Fibroblast of villous mesenchyme (primary cell): ENCODE measurements at regions not wholly inside any gene's neighbourhood (a gene's known extent, or its start where the extent isn't known, plus 50 kb on each side); places are given as distances from the start of the nearest gene placed in this dataset.

Source experiments
- DNase-seq: peaks from one replicate; pipeline ENCODE4 v3.0.0-alpha.2; 2010; ENCODE audit warnings: low read depth
- H3K4me3 ChIP-seq: 2 replicates; pipeline ENCODE4 v1.5.1; 2011; ENCODE audit warnings: low read depth, mild to moderate bottlenecking, low read length
- TF ChIP-seq, protein P1 (sequence below): IDR thresholded peaks from 2 replicates; pipeline ENCODE4 v1.5.1; 2012; ENCODE audit warnings: low read depth, mild to moderate bottlenecking, low read length; ENCODE audit not compliant: insufficient read depth

DNA sequence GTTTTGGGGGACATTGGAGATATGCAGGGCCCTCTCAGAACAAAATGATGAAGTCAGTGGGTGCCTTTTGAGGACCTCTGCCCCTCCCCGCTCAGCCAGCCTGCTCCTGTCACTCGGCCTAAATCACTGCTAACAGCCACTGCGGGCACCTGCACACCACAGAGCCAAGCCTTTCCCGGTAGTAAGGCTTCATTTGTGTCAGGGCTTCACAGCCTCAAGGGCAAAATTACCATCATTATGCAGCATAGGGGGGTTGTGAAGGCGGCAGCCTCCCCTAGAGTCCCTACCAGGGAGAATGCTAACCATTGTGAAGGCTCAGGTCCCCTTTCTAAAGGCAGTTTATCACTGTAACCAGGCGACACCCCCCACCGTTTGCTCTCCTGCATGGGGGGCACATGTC is 519.8 kb upstream of the MYT1L start:
- no peak for DNase-seq
- TF ChIP-seq, protein P1, sequence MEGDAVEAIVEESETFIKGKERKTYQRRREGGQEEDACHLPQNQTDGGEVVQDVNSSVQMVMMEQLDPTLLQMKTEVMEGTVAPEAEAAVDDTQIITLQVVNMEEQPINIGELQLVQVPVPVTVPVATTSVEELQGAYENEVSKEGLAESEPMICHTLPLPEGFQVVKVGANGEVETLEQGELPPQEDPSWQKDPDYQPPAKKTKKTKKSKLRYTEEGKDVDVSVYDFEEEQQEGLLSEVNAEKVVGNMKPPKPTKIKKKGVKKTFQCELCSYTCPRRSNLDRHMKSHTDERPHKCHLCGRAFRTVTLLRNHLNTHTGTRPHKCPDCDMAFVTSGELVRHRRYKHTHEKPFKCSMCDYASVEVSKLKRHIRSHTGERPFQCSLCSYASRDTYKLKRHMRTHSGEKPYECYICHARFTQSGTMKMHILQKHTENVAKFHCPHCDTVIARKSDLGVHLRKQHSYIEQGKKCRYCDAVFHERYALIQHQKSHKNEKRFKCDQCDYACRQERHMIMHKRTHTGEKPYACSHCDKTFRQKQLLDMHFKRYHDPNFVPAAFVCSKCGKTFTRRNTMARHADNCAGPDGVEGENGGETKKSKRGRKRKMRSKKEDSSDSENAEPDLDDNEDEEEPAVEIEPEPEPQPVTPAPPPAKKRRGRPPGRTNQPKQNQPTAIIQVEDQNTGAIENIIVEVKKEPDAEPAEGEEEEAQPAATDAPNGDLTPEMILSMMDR = no peak
- no peak overlapping the region for H3K4me3 ChIP-seq

DNA sequence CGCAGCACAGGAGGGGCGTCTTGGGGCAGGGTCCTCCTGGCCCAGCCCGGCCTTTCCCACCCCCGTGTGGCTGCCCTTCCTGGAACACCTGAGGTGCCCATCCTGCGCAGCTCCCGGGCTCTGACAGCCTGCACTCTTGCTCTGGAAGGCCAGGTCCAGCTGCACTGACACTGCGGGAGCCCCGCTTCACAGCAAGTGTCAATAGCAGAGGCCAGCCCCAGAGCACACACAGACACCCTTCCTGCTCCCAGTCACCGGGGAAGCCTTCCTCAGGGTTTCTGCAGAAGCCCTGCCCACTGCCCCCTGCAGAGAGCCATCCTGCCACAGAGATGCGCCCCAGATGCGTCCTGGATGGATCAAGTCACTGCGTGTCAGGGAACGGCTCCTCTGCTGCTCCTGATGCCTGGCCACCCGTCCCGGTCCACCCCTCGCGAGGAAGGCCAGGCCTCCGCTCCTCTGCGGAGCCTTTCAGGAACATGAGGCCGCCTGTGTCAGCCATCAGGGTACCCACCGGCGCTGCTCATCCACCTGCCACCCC is 519.2 kb upstream of the MYT1L start:
- no peak overlapping the region for H3K4me3 ChIP-seq
- TF ChIP-seq, protein P1 = no peak
- no peak for DNase-seq

DNA sequence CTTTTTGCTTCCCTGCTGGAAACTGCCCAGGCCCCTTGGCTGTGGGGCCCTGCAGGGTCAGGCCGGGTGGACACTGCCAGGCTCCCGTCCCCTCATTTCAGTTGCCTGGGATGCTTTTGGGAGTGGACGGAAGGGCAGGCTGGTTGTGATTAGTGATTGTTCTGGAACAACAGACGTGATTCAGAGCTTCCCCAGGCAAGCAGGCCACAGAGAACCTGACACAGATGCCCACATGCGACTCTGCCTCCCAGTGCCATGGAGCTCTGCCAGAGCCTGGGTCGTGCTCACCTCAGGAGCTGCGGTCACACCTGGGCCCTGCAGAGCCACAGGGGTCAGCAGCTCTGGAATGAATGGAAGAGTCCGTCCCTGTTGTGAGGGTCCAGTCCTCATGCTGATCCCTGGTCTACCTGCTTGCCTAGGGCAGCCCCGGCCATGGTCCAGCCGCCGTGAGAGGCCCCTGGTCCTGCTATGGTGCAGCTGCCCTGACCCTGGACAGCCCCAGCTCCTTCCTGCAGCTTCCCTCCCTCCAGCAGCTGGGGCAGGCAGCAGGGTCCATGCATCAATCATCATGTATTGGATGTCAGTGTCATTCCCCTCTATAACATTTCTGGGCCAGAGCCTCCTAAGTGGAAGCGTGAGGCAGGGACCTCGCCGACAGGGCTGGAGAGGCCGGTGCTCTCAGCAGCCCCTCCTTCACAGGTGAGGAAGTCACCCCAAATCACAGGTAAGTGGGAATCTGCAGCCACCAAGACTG is 518.6 kb upstream of the MYT1L start:
- DNase-seq = no peak
- H3K4me3 ChIP-seq = no peak overlapping the region
- TF ChIP-seq, protein P1 = no peak

DNA sequence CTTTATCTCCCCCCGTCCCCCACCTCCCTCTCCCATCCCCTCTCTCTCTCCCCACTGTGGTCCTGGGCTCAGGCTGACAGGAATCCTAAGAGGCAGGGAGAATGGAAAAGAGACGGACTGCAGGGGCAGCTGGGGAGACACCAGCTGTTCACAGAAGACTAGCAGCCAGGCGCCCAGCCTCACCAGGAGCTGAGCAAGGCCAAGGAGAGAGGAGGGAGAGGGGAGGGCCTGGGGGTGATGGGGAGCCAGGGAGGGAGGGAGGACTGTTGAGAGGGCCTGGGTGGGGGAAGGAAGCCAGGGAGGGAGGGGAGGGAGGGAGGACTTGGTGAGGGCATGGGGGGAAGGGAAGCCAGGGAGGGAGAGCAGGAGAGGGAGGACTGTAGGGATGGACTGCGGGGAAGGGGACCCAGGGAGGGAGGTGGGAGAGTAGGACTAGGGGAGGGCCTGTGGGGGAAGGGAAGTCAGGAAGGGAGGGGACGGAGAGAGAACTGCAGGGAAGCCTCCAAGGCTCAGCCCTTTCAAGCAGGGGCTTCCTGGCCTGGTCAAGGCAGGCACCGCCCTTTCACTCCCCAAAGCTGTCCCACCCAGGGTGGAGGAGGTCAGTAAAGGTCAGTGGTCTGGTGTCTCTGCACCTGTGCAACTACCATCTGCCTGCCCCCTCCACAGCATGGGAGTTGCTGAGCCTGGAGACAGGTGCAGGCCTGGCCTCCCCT is 517.7 kb upstream of the MYT1L start:
- TF ChIP-seq, protein P1 = no peak
- no peak for DNase-seq
- no peak overlapping the region for H3K4me3 ChIP-seq

DNA sequence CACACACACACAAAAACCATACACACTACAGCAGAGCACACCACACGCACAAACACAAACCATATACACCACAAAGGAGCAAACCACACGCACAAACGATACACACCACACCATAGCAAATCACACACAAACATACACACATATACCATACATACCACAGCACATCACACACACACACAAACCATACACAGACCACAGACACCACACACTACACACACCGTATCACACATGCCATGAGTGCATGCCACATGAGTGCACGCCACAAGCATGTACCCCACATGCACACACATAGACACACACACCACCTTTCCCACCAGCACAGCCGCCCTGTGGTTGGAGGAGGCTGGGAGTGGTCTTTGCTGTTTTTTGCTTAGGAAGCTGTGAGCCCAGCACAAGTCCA is 517.1 kb upstream of the MYT1L start:
- no peak overlapping the region for H3K4me3 ChIP-seq
- TF ChIP-seq, protein P1 = no peak
- no peak for DNase-seq

DNA sequence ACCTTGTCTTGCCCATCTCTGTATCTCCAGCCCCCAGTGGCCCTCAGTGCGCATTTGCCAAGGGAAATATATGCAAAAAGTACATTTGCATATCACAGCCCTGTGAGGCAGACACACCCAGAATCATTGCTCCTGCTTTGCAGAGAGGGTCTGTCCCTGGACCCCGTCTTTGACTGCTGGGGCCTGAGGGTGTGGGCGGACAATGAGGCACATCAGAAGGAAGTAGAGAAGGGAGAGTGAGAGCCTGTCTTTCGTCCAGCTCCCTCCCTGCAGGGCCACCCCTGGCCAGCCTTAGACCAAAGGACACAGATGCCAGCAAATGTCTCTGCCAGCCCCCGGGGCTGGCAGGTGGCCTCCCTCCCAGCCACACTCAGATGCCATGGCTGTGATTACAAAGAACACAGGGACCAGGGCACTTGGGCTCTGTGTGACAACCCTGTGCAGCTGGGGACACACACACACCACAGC is 516.2 kb upstream of the MYT1L start:
- TF ChIP-seq, protein P1 = no peak
- DNase-seq = no peak
- H3K4me3 ChIP-seq = no peak overlapping the region
